ENCODE measurements at regions not wholly inside any gene's neighbourhood (a gene's known extent, or its start where the extent isn't known, plus 50 kb on each side); places are given as distances from the start of the nearest gene placed in this dataset.
"Not testable (repeated sequence)": the region's sequence is repeated elsewhere in the genome, so short reads cannot be mapped to it uniquely, and the experiment has no call there.

DNA sequence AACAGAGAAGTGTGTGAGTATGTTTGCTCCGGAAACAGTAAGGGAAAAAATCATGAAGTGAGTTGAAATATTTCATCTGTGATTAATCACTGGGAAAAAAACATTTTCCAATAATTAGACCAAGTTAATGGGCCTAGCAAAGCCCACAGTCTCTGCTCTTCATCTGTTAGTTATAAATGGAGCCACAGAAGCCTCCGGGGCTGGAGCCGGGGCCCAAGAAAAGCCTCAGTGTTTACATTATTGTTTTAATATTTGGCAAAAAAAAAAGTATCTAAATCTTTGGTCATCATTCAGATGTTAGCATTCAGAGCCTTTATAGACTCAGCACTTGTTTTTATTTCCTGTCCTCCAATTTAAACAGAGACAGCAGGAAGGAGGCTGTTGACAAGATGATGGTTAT is 115.0 kb downstream of the UBE2U start:
- DNase-seq (ENCODE audit: low read depth, low spot score), result no peak

DNA sequence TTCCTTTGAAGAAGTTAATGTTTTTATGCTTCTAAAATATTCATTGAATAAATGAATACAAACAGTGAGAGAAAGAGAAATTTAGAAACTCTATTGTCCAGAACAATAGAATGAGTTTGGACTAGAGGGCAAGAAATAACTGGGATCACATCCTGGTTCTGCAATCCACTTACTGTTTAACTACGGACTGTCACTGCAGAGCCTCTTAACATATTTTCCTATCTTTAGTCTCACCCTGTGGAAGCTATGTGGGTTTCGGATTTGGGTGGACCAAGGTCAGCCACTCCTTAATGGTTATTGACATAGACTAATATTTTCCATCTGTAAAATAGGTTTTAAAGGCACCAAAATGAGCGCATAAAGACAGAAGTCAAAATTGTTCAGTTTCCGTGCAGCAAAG is 116.6 kb downstream of the UBE2U start:
- no peak for DNase-seq (ENCODE audit: low read depth, low spot score)

DNA sequence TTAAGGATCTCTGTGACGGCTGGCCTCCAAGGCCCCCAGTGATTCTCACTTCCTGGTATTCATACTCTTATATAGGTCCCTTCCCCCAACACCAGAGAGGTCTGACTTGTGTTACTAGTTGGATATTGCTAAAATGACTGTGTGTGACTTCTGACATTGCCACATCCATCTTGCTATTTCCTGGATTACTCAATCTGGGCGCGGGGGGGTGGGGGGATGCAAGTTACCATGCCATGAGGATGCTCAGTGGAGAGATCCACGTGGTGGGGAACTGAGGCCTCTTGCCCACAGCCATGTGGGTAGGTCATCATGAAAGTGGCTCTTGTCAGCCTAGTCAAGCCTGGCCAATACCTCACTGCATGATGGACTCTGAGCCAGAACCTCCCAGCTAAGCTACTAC is 117.0 kb downstream of the UBE2U start:
- no peak for DNase-seq (ENCODE audit: low read depth, low spot score)

DNA sequence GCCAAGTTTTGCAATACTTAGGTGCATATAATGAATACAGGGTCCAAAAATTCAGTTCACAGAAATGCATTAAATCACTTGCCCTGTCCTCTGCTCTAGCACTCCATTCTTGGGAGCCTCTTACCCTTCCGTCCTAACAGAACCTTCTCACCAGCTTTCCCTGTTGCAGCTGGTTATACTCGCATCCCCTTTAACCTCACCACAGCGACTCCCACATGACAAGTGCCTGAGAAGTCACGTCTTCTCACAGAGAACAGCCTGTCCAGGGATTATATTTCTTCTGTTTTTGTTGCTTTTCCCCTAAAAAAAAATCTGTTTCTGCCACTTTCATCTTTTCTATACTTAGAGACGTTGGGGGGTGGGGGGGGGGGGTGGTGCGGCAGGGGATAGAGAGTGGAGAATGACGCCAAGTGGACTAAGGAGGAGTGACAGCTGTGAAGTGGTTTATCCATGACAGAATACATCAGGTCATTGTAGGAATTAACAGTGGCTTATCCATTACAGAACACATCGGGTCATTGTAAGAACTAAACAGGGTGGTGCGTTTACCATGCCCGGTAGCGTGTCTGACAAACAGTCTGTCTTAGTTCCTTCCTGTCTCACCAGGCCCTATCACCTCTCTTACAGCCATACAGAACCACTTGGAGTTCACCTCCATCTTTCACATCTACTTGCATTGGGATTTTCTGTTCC is 117.6 kb downstream of the UBE2U start:
- no peak for DNase-seq (ENCODE audit: low read depth, low spot score)

DNA sequence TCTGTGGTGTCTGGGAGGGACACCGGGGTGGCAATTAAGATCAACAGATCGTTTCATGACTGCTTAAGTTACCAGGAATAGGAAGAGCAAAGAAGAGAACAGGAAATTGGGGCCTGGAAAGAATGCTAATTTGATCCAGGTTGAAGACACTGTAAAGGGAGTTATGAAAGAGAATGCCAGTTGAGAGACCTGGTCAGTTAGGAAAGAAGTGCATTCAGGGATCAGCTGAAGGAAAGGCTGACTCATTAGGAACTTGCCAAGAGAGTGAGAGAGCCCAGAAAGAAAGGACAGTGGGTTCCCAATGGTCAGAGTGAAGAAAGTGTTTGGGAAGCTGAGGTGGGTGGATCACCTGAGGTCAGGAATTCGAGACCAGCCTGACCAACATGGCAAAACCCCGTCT is 119.6 kb downstream of the UBE2U start:
- DNase-seq (ENCODE audit: low read depth, low spot score), result no peak

DNA sequence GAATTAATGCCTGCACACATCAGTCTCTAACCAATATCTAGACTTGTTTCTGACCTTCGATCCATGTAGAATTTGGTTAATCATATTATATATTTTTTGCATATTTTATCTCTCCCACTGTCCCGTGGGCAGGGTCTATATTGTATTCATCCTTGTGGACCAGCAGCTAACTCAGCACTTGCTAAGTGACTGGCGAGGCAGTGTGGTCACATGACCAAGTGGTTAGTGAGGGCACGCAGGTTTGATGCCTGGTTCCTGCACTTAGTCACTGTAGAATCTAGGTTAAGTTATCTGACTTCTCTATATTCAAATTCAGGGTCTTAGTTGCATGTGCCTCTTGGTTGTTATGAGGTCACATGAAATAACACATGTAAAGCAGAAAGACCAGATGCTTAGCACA is 120.5 kb downstream of the UBE2U start:
- no peak for DNase-seq (ENCODE audit: low read depth, low spot score)

DNA sequence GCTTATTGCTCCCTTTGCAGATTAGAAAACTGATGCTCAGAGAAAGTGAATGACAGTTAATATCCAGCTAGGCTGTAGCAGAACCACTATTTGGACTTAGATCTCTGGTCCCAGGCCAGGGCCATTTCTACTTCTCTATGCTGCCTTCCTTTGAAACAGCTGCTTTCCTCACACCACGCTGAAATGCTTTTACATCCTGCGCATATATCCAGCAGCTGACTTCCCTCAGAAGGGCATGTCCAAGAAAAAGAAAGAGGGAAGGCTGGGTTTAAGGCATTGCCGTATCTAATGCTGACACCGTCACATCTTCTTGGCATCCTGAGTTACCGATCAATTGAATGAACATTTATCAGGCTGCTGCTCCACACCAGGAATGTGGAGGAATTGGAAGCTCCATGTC is 122.4 kb downstream of the UBE2U start:
- no peak for DNase-seq (ENCODE audit: low read depth, low spot score)

DNA sequence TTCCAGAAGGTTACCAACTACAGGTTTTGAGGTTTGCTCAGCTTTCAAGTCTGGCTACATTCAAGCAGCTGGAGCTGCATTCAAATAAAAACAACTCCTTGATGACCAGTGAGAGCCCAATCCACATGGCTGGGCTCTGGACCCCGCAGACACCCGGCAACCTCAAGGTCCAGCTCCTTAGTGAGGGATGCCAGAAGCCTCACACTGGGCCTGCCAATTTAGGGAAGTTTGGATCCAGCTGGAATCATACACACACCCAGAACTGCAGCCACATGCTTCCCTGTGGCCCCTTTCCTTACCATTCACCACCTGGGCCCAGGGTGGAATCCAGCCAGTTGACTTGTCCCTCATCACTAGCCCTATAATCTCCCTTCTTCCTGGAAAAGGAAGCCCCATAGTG is 123.7 kb downstream of the UBE2U start:
- DNase-seq (ENCODE audit: low read depth, low spot score), result no peak

DNA sequence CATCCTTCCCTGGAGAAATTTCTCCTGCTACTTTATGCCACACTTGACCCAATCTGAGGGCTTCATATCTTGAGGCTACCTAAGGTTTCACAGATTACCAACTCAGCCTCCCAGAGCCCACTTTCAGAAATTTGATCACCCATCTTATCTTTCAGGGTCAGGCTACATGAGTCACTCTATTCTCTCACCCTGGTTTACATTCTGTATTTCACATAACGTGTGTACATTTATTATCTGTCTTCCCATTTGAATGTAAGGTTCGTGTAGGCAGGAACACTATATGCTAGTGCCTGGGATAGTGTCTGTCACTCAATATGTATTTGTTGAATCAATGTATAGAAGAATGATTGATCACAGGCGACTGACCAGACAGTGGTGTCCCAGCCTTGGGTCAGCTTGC is 124.8 kb downstream of the UBE2U start:
- DNase-seq (ENCODE audit: low read depth, low spot score), result no peak

DNA sequence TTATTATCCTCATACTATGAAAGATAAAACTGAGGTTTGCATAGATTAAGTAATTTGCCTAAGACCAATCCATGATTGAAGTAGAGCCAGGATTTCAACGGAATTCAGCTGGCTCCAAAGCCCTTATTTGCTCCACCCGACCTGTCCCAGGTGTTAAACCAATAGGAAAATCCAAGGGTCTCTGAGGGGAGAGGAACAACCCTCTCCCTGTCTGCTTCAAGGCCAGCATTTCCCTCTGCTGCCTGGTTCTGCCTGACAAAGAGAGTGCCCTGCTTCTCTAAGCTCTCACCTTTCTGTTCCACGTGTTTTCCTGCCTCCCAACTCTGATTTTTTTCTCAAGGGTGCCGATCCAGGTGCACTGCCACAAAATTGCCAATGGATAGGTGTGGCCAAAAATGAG is 127.4 kb downstream of the UBE2U start:
- DNase-seq (ENCODE audit: low read depth, low spot score), result no peak

DNA sequence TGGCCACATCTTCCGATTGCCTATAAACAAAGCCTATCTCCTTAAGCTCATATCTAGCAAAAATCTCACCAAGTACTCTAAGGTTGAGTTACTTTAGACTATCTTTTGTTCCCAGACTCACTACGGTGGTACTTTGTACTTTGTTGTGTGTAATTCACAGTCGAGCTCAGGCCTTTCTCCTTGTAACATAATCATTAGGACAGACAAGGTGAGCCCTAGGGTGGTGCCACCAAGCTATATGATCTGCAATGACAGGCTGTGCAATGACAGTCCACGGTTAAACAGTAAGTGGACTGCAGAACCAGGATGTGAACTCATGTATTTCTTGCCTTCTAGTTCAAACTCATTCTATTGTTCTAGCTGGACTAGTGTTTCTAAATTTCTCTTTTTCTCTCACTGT is 132.2 kb downstream of the UBE2U start:
- no peak for DNase-seq (ENCODE audit: low read depth, low spot score)

DNA sequence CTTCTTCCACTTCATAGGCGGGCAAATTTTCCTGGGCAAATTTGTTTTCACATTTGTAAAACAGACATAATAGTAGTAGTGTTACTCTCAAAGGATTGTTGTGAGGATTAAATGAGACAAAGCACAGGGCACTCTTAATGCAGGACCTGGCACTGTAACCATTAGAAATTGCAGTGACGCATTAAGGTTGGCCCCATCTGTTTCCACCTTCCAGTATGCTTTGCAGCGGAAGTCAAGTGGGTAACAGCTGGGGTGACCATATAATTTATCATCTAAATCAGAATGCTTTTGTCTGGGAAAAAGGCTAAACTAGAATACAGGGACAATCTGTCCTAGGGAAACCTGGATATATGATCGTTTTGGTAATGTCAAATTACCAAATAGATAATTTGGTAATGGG is 132.5 kb upstream of the CACHD1 start:
- DNase-seq (ENCODE audit: low read depth, low spot score), result no peak

DNA sequence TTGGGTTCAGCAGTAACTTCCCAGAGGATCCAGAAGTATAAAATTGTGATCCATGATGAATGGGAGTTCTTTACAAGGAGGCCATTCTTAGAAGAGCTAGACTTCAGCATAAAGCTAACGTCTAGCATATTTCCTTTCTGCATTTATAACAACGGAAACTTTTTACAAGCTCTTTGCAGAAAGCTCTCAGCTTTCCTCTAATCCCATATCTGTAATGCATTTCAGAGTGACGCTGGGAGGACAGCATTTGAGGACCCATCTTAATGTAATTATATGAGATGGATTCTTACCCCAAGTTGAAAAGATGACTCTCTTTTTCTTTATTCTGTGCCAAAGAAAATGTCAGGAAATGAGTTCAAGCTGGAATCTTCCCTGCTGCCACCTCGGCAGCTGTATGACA is 132.0 kb upstream of the CACHD1 start:
- no peak for DNase-seq (ENCODE audit: low read depth, low spot score)

DNA sequence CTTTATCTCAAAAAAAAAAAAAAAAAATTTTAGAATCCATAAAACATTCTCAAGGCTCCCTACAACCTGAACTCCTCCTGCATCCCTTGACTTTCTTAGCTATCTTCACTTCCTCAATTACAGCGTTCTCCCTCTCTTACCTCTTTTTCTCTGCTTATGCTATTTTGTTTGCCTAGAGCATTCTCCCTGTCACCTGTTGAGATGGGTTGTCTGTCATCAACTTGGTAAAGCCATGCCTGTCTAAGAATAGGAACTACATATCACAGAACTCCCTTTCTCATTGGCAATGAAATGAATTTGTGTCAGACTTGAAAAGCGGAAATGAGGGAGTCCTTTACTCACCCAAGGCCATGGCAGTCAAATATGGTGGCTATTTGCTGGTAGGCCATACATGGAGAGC is 129.6 kb upstream of the CACHD1 start:
- no peak for DNase-seq (ENCODE audit: low read depth, low spot score)

DNA sequence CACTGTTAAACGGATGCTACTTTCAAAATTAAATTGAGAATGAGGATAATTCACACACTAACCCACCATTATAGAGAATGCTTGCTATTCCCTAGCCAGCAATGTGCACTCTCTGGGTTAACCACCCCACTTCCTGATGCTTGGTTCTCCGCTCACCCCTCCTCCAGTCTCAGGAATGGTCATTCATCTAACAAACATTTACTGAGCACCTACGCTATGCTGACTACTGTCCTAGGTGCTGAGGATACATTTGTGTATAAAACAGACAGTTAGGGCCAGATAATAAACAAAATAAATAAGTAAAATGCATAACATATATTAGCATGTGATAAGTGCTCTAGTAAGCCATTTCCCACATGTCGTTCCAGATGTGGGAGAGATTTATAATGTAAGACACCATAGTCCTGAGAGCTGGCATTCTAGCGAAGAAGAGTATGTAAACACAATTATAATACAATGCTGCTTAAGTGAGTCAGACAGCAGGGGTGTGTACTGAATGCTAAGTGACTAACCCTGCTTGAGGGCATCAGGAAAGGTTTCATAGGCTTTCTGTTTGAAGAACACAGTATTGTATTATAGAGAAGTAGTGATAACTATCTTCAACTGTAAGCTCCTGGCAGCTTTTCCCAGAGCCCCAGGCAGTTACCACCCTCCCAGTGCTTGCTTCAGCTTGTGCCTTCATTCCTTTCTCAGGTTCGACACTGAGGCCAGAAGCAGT is 126.7 kb upstream of the CACHD1 start:
- DNase-seq (ENCODE audit: low read depth, low spot score), result no peak

DNA sequence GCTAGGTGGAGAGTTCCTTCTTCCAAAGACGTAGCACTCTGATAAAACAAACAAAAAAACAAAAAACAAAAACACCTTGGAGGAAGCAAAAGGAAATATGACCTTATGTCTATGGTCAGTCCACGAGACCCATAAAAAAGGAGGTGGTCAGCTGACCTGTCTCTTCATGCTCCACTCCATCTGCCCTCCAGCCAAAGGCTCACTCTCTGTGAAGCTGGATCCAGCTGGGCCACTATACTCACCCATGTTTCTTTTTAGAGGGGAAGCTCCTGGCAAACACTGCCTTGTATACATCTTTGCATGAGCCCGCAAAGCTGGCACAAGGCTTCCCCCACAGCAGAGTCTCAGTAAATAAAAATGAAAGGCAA is 126.1 kb upstream of the CACHD1 start:
- no peak for DNase-seq (ENCODE audit: low read depth, low spot score)

DNA sequence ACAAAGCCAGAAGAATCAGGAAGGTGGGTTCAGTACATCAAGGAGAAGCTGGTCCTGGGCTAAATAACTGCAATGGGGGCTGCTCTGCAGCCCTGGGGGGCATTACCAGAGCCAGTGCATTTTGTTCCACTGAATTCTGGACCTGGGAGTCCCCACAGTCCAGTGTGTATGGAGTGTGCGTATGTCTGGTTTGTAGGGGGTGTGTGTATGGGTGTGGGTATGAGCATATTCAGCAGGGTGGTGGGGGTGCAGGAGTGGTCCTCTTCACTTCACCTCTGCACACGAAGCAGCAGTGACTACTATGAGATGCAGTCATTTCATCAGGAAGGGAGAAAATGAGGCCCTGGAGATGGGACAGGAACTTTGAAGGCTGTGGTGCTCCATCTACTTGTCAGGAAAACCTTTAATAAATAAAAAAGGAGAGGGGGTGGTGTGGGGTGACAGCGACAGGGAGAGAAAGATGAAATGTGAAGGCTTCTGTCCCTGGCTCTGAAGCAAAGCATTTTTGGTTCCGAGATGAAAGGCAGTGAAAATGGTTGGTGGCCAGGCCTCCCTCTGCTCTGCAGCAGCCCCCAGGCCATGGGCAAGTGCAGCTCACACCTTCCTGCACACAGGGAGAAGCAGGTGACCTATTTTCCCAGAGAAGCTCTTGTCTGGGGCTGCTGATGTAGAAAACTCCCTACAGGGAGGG is 121.5 kb upstream of the CACHD1 start:
- DNase-seq (ENCODE audit: low read depth, low spot score), result no peak

DNA sequence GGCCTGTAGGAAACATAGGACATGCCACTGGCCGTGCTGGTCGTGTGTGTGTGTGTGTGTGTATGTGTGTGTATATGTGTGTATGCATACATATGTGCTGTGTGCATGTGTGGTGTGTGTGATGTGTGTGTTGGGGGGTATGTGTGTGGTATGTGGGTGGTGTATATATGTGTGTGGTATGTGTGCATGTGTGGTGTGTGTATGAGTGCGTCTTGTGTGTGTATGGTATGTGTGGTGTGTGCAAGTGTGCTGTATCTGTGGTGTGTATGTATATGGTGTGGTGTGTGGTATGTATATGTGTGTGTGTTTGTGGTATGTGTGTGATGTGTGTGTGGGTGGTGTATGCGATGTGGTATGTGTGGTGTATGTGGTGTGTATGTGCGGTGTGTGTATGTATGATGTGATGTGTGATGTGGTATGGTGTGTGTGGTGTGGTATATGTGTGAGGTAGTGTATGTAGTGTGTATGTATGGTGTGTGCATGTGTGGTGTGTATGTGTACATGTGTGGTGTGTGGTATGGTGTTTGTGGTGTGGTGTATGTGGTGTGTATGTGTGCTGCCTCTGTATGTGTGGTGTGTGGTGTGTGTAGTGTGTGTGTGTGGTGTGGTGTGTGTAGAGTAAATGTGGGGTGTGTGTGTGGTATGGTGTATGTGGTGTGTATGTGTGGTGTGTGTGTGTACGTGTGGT is 120.8 kb upstream of the CACHD1 start:
- DNase-seq (ENCODE audit: low read depth, low spot score), result no peak

DNA sequence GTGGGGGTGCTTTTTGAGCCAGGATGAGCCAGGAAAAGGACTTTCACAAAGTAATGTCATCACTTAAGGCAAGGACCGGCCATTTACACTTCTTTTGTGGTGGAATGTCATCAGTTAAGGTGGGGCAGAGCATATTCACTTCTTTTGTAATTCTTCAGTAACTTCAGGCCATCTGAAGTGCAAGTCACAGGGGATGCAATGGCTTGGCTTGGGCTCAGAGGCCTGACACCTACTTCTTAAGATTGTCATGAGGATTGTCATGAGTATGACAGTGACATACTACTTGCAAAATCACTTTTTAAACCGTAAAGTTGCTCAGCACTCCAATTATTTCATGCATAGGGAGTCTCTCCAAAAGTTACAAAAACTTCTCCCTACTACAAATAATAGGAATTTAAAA is 114.4 kb upstream of the CACHD1 start:
- DNase-seq (ENCODE audit: low read depth, low spot score), result not testable (repeated sequence)

DNA sequence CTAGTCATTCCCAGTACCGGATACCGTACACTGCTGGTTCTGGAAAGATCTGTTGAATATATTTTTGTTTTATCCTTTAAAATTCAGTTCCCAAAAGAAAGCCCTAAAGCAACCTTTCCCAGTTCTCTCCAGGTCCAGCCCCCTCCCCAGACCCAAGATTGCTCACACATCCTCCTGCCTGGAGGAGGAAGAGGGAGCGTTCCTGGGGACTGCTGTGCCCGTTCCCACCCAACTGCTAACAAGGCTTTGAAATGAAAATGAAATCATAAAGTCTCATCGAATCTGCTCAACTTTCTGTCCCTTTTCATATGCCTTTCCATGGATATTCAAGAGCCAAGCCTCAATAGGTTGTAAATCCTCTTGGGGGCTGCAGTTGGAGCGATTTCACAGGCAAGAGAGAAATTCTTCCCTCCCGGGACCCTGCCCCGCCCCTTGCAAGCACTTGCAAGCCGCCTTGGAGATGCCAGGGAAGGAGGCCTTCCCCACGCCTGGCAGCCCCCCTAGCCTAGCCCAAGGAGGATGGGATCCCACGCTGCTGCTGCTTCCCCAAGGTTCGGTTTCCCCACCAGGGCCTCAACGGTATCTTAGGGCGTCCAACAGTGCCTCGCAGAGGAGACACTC is 113.2 kb upstream of the CACHD1 start:
- no peak for DNase-seq (ENCODE audit: low read depth, low spot score)

DNA sequence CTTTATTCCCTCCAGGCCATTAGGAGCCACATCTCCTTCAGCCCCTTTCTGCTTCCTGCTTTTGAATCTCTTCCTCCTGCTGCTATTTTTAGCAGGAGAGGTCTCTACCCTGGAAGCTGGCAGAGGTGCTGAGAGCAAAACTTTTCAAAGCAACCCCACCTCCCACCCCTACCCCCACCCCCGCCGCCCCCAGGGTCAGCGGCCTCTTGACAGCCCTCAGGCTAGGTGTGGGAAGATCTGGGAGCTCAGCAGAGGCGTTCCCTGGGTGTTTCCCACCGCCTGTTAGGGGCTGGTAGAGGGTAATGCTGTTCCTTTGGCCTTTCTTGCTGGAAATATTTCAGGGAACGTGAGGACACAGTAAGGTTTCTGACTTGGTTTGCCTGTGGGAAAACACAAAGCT is 112.5 kb upstream of the CACHD1 start:
- no peak for DNase-seq (ENCODE audit: low read depth, low spot score)

DNA sequence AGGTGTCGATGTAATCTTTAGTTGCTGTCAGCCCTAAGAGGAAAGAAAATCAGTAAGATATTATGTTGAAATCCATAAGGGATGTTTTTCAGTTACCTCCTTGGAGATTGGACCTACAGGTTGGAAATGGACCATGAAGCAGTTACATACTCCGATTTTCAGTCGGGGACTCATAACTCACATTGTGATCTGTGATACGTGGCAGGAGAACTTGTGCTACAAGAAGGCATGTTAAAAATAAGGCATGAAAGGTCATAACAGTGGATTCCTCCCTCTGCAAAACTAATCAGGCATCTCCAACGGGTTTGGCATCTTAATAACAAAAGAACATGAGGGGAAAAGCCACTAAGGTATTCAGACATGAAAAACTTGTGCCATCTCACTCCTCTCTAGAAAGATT is 111.2 kb upstream of the CACHD1 start:
- no peak for DNase-seq (ENCODE audit: low read depth, low spot score)
